SU-DHL-6 (cell line): ENCODE measurements at regions not wholly inside any gene's neighbourhood (a gene's known extent, or its start where the extent isn't known, plus 50 kb on each side); places are given as distances from the start of the nearest gene placed in this dataset.

Experiments used
- H2AFZ ChIP-seq: fragments of 200-600 bp; sonication (generic); 2 replicates; pipeline ENCODE4 v1.6.1; 2014; ENCODE audit warnings: low read depth, mild to moderate bottlenecking, moderate library complexity, mixed read lengths, antibody characterized with exemption, low read length; ENCODE audit not compliant: severe bottlenecking
- H3F3A ChIP-seq: fragments of 200-600 bp; shearing (Covaris generic); 2 replicates; pipeline ENCODE4 v1.6.0; 2016; ENCODE audit warnings: antibody characterized with exemption, mild to moderate bottlenecking; ENCODE audit not compliant: insufficient read depth
- H3K27ac ChIP-seq: fragments of 200-600 bp; sonication (generic); 2 replicates; pipeline ENCODE4 v1.5.1; 2016; ENCODE audit warnings: low read depth, mild to moderate bottlenecking, low read length, moderate library complexity, mixed read lengths
- H3K27me3 ChIP-seq: fragments of 200-600 bp; sonication (generic), shearing (Covaris generic); 2 replicates; pipeline ENCODE4 v1.6.0; 2014; ENCODE audit warnings: mild to moderate bottlenecking, low read length
- H3K36me3 ChIP-seq: fragments of 200-600 bp; sonication (generic); 2 replicates; pipeline ENCODE4 v1.6.1; 2014; ENCODE audit warnings: mild to moderate bottlenecking, low read length, mixed read lengths
- H3K4me2 ChIP-seq: fragments of 300-600, 200-600 bp; shearing (Covaris generic), sonication (generic); 2 replicates; pipeline ENCODE4 v1.6.0; 2014; ENCODE audit warnings: low read length, low read depth, mild to moderate bottlenecking; ENCODE audit not compliant: poor library complexity, severe bottlenecking
- H3K4me3 ChIP-seq: fragments of 200-600 bp; sonication (generic); 2 replicates; pipeline ENCODE4 v1.5.1; 2014; ENCODE audit warnings: antibody characterized with exemption, low read length, mild to moderate bottlenecking, mixed read lengths; ENCODE audit not compliant: insufficient read depth, poor library complexity, severe bottlenecking
- H3K79me2 ChIP-seq: fragments of 200-600 bp; sonication (generic); 2 replicates; pipeline ENCODE4 v1.6.1; 2014; ENCODE audit warnings: mild to moderate bottlenecking, low read length, moderate library complexity; ENCODE audit not compliant: insufficient read depth
- H3K9ac ChIP-seq: fragments of 200-600 bp; sonication (generic); 2 replicates; pipeline ENCODE4 v1.7.0; 2014; ENCODE audit warnings: mild to moderate bottlenecking, low read length
- H3K9me2 ChIP-seq: fragments of 200-600 bp; sonication (generic); replicated peaks from 2 replicates; pipeline ENCODE4 v1.6.1; 2014; ENCODE audit warnings: low read length; ENCODE audit not compliant: insufficient read depth
- H3K9me3 ChIP-seq: fragments of 200-600 bp; sonication (generic); 2 replicates; pipeline ENCODE4 v1.6.1; 2014; ENCODE audit warnings: low read length, mixed read lengths; ENCODE audit not compliant: insufficient read depth
- H4K20me1 ChIP-seq: fragments of 200-600 bp; sonication (generic); 2 replicates; pipeline ENCODE4 v1.6.1; 2014; ENCODE audit warnings: low read depth, mild to moderate bottlenecking, antibody characterized with exemption, low read length, moderate library complexity, mixed read lengths
- EZH2phosphoT487 ChIP-seq: fragments of 200-600 bp; sonication (generic), shearing (Covaris generic); conservative IDR thresholded peaks from 2 replicates; pipeline ENCODE4 v1.6.1; 2018; ENCODE audit warnings: mild to moderate bottlenecking, antibody characterized with exemption, low read length, moderate library complexity, mixed read lengths
- TF ChIP-seq, protein P1 (sequence below): fragments of 200-600 bp; sonication (generic); IDR thresholded peaks from one replicate; pipeline ENCODE4 v1.5.1; 2017; ENCODE audit warnings: antibody characterized with exemption, mild to moderate bottlenecking, low read length, moderate library complexity; ENCODE audit not compliant: insufficient read depth, poor library complexity, severe bottlenecking

- Histone ChIP-seq H3K9ac (no peak overlapping the region), H3K79me2 (no peaks in the 10 kb centered on the region), H3K36me3 (no peaks in the 10 kb centered on the region), H3K4me3 (no peak overlapping the region), H2AFZ (no peak overlapping the region), H3K27me3 (no peaks in the 10 kb centered on the region), H3F3A (no peaks in the 10 kb centered on the region), H3K27ac (no peak overlapping the region), H3K9me2 (no peaks in the 10 kb centered on the region), H3K9me3 (no peaks in the 10 kb centered on the region), H3K4me2 (no peak overlapping the region), H4K20me1 (no peaks in the 10 kb centered on the region)
- no peak for TF ChIP-seq EZH2phosphoT487
- TF ChIP-seq, protein P1, sequence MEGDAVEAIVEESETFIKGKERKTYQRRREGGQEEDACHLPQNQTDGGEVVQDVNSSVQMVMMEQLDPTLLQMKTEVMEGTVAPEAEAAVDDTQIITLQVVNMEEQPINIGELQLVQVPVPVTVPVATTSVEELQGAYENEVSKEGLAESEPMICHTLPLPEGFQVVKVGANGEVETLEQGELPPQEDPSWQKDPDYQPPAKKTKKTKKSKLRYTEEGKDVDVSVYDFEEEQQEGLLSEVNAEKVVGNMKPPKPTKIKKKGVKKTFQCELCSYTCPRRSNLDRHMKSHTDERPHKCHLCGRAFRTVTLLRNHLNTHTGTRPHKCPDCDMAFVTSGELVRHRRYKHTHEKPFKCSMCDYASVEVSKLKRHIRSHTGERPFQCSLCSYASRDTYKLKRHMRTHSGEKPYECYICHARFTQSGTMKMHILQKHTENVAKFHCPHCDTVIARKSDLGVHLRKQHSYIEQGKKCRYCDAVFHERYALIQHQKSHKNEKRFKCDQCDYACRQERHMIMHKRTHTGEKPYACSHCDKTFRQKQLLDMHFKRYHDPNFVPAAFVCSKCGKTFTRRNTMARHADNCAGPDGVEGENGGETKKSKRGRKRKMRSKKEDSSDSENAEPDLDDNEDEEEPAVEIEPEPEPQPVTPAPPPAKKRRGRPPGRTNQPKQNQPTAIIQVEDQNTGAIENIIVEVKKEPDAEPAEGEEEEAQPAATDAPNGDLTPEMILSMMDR, result no peak
Observed at GRCh38 chr18:1294229-1294628, 389.6 kb downstream of the ADCYAP1 start.

DNA sequence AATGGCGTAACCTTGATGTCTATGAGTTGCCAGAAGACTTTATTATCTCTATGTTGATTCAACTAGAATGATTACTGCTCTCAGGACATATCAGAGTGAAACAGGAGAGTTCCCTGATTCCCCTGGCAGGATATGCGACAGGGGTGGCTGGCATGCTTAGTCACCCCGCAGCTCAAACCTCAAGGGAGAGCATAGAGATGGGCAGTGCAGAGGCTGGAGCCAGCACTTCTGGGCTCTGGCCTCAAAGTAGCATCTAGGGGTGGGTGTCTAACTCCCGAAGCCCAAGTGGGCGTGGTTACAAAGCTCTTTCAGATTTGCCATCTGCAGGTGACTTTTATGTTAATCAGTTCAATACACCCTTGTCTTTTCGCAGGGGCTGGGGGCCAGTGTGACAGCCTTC is 391.6 kb downstream of the ADCYAP1 start:
- no peaks in the 10 kb centered on the region for H3K9me3 ChIP-seq
- H3F3A ChIP-seq, result no peaks in the 10 kb centered on the region
- H3K27ac ChIP-seq, result no peak overlapping the region
- no peaks in the 10 kb centered on the region for H3K27me3 ChIP-seq
- TF ChIP-seq, protein P1, result no peak
- no peak for TF ChIP-seq EZH2phosphoT487
- no peaks in the 10 kb centered on the region for H3K9me2 ChIP-seq
- no peaks in the 10 kb centered on the region for H3K36me3 ChIP-seq
- no peaks in the 10 kb centered on the region for H4K20me1 ChIP-seq
- no peak overlapping the region for H3K4me2 ChIP-seq
- H3K4me3 ChIP-seq, result no peak overlapping the region
- no peak overlapping the region for H3K9ac ChIP-seq
- no peaks in the 10 kb centered on the region for H3K79me2 ChIP-seq
- H2AFZ ChIP-seq, result no peak overlapping the region

- H3K4me2 ChIP-seq, result no peak overlapping the region
- H4K20me1 ChIP-seq, result no peaks in the 10 kb centered on the region
- H3K27me3 ChIP-seq, result no peaks in the 10 kb centered on the region
- TF ChIP-seq EZH2phosphoT487, result no peak
- TF ChIP-seq, protein P1, result no peak
- no peak overlapping the region for H3K4me3 ChIP-seq
- no peaks in the 10 kb centered on the region for H3K79me2 ChIP-seq
- no peaks in the 10 kb centered on the region for H3K9me3 ChIP-seq
- H3F3A ChIP-seq, result no peaks in the 10 kb centered on the region
- H3K27ac ChIP-seq, result no peak overlapping the region
- H2AFZ ChIP-seq, result no peak overlapping the region
- no peaks in the 10 kb centered on the region for H3K36me3 ChIP-seq
- H3K9me2 ChIP-seq, result no peaks in the 10 kb centered on the region
- H3K9ac ChIP-seq, result no peak overlapping the region
Observed at GRCh38 chr18:1302861-1303260, 398.2 kb downstream of the ADCYAP1 start.
